Left forelimb (tissue), 1 donor: ENCODE measurements at regions not wholly inside any gene's neighbourhood (a gene's known extent, or its start where the extent isn't known, plus 50 kb on each side); places are given as distances from the start of the nearest gene placed in this dataset.

Experiments used
- DNase-seq: peaks from one replicate; pipeline ENCODE4 v3.0.0-alpha.2; 2018; ENCODE audit warnings: low spot score

DNA sequence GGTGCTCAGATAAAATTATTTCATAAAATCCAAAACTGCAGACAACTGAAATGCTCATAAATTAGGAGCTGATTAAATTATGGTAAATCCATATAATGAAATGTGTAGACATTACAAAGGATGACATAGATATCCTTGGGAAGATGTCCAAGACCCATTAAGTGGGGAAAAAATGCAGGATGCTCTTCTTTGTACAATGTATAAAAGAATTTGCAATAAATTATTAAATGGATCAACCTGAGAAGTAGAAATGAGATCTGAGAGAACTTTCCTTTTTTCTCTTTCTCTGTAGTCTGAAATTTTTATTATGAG lies 336.4 kb upstream of the E2F7 start:
- no peak for DNase-seq

DNA sequence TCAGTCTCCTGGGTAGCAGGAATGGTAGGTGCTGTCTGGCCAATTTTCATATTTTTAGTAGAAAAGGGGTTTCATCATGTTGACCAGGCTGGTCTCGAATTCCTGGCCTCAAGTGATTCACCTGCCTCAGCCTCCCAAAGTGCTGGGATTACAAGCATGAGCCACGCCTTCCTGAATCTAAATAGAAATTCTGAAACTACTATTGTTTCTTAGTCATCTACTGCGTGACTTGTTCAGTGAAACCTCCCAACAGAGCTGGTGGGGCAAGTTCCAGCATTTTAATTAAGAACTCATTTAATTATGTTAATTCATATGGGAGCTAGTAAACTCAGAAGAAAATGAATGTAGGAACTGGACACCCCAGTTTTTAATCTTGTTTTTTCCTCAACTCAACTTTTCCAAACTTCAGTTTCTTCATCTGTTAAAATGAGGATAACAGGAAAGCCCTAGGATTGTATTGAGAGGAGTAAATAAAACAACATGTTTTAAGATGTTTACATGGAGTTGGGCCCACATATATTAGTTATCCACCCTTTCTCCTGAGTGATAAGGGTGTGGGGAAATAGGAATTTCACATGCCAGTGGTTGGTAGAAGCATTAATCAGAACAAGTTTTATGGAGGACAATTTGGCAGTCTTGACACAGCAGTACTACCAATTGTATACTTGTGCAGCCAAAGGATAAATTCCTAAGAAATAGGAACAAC lies 335.8 kb upstream of the E2F7 start:
- DNase-seq = no peak

DNA sequence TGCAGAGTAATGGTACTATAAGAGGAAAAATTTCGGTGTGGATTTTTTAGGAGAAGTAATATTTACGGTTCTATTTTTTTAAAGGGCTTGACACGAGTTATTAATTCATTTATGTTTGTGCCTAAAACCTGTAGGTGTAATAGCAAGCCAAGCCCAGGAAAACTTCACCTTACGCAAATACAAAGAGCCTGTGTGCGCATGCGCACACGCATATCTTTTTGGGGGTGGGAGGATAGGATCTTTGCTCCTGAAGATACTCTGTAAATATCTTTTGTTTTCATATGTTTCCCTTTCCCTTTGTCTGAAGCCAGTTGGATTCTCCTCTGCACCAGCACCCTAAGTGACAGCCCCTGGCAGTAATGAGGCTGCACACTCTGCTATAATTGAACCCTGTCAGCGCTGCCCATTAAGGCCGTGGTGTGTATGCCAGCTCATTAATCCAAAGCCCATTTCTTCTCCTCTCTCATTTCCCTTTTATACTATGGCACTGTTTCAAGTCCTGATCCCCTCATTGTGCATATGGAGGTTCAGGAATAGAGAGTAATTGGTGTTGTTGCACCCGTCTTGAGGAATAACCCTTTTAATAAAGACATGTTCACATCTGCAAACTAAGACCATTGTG lies 327.2 kb upstream of the E2F7 start:
- no peak for DNase-seq

DNA sequence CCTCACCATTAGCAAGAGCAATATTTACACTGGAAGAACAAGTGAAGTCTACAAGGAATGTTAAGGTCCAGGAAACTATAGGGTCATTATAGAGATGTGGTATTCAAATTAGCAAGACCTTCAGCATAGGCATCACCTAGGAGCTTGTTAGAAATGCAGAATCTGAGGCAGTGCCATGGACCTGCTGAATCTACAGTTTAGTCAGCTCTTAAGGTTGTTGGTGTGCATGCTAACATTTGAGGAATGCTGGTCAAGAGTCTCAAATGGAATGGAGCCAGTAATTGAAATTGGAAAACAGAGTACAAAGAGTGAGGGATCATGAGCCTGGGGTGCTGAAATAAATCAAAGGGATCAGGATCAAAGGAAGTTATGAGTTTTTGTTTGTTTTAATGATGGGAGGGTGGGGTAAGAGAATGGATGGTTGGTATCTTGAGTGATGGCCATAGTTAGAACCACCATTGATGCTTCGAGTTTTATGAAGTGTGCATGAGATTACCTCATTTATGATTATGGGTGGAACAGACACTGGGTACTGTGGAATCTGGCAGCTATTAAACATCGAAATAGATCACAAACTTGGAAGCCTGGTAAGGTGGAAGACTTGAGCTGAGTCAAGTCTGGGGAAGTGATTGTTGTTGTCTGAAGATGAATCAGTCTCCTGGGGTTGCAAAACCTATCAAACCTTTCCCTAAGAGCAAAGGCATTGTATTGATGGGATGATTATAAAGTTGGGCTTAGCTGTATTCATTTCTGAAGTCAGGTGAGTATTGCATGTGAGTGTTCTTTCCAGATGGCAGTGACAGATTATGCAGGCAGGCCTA lies 323.3 kb upstream of the E2F7 start:
- DNase-seq = no peak

DNA sequence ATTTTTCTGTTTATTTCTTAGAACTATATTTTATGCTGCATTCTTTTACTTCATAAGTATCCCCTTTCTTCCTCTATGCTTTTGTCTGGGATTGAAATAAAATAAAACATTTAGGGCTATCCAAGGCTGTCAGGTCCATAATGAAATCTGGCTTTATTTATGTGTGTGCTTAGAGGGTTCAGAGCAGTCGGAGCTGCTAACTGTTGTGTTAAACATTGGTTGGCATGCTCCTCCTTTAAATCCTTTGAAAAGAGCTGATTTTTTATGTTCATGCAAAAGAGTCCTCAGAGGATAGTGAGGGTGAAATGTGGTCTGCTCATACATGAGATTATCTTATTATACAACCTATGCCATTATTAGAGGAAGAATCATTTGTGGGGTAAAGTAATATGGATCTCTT lies 322.3 kb upstream of the E2F7 start:
- DNase-seq = no peak

DNA sequence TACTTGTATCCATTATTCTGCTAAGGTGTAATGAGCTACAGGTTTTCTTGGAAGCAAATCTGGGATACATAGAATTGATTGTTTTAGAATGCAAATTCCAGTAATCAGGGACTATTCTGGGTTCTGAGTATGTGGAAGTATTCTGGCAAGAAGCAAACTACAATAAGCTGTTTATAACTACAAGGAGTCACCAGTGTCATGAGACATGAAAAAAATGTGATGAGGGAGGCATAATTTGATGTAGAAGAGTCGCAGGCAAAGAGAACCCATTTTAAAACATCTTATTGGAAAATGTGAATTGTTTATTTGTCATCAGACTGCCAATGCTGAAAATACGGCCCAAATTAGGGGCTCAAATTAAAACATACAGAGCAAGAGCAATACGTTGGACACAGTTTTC lies 321.8 kb upstream of the E2F7 start:
- no peak for DNase-seq

DNA sequence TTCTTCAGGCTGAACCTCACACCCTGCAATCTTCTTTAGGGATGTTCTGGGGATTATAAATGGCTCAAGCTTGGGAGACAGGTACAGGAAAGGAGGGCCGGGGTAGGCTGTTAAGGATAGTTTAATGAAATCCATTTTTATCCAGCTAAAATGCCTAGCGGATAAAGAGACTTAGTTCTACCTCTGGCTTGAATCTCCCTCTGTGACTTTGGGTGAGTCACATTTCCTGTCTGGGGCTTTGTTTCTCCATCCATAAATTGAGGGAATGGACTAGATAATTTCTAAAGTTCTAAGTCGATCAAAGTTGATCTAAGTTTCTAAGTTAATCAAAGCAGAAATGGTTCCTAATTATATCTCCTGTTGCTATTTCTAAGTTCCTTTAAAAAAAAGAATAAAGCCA lies 319.6 kb upstream of the E2F7 start:
- no peak for DNase-seq

DNA sequence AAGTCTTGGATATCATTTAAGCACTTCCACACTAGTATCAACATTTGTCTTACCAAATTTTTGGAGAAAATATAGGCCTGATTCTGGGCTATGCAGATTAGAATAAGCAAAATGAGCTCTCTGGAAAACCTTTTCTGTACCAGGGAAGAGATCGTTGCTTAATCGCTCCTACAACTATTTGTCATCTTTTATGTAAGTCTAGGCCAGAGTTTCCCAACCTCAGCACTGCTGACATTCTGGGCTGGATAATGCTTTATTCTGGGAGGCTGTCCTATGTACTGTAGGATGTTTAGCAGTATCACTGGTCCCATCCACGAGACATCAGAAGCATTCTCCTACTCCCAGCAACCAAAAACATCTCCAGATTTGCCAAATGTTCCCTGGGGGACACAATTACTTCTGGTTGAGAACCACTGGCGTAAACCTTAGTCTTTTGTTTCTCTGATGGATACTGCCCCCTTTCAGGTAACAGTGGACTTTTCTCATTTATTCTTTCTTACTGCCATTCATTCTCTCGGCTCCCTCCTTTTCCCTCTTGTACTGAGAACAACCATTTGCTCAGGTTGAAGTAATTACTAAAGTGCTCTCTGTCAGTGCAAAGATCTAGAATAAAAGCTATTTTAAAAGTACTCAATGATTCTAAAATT lies 316.9 kb upstream of the E2F7 start:
- DNase-seq = no peak

DNA sequence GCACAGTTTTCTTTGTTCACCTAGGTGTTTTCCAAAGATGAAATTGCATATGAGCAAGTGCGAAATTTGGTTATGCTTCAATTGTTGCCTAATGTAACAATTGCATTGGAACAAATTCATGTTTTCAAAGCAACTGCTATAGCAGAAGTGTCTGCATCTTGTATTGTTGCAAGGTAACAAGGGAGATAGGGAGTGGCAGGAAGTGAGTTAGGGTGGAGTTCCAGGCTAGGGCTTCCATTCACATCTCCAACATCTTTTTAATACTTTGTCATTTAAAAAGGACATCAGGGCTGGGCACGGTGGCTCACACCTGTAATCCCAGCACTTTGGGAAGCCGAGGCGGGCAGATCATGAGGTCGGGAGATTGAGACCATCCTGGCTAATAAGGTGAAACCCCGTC lies 312.3 kb upstream of the E2F7 start:
- no peak for DNase-seq

DNA sequence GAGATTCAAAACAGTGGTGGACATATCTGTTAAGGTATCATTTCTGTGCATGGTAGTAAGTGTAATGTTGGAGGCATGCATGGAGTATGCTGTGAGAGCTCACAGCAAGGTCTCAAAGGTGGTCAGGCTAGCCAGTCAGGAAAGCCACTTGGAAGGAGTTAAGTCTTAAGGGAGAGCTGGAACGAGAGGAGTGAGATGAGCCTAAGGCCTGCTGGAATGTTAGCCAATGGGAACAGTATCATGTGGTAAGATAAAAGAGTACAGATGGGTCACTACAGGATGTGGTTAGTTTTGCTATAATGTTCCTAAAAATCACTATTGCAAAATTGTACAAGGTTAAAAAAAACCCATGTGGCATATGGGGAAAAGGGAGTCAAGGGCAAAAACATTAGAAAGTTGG lies 311.7 kb upstream of the E2F7 start:
- DNase-seq = no peak

DNA sequence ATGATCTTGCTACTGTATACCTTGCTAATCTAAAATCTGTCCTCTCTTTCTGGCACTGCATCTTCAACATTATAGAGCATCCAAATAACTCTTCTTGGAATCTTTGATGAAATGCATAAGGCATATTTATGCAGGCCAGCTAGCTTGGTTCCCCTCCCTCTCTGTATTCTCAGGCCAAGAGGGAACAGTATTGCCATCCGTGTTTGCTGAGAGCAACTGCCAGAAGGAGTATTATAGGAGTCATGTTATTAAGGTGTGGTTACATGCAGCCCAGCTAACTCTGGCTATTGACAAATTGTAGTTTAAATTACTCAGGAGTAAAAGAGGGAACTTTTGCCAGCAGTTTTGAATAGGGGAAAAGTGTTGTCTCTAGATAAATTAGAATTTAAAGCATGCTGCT lies 309.3 kb upstream of the E2F7 start:
- no peak for DNase-seq

DNA sequence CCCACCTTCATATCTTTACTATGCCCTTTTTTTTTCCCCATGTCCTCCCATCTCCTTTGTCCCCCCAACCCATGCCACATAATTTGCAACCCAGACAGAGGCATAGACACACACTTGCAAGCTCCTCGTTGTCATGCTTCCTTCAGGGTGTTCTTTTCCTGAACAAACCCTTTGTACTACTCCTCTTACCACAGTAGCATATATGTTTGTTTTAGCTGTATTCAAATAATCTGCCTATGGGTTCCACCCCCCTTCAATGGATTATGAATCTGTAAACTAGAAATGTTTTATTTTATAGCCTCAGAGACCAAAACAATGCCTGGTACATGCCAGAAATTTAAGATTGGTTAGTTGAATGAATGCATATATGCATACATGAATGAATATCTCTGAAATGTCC lies 307.1 kb upstream of the E2F7 start:
- DNase-seq = no peak

DNA sequence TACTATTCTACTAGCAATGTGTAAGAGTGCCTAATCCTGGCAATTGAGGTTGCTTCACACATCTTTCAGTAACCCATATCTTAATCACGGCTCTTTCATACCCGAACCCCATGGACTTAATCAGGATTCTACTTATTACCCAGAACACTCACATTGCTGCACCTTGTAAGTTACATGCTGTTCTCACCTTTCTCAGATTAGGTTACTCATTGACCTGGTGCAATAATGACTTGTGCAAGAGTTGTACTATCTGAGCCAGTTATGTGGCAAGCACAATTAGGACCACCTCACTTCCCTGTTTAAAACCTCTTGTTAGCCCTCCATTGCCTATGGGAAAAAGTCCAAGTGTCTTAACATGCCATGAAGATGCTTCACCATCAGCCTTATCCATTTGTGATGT lies 306.7 kb upstream of the E2F7 start:
- DNase-seq = no peak

DNA sequence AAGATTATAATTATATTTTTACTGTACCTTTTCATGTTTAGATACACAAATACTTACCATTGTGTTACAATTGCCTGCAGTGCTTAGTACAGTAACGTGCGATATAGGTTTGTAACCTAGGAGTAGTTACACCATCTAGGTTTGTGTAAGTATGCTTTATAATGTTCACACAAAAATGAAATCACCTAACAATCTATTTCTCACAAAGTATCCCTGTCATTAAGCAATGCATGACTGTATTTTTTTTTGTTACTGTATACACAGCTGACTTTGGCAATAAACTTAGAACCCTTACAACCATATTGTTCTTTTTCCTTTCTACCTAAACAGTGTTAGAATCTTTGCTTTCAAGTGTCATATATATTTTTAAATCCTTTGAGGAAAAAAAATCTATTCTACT lies 303.0 kb upstream of the E2F7 start:
- no peak for DNase-seq

DNA sequence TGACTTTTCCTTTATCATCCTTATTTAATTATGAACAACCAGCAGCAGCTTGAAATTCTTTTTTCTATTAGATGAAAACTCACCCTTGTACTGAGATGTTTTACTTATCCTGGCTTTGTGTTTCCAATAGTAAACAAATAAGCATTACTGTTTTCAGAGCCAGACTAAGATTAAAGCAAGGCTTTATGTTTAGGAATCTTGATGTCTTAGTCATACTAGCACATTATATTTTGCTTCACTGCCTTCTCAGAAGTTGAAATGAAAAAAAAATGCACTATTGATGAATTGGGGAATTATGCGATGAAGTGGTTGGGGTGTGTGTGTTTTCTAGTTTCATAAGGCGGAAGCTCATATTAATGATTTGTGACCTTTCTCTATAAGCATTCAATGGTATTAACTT lies 301.2 kb upstream of the E2F7 start:
- DNase-seq = no peak

DNA sequence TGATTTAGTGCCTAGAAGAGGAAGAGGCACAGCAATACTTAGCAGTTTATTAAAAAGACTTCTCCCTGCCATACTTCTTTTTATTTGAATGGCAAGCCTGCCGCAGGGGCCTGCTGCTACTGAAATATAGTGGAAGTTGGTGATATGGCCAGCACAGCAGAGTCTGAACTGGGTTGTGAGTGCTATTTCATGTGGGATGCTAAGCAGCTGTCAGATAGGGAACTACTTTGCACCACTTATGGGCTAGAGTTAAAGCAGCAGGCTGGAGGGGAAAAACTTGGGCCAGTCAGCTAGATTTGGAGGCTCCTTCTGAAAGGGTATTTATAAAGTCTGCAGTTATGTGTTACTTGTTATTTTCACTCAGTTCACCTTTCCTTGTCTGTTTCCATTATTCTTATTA lies 299.0 kb upstream of the E2F7 start:
- no peak for DNase-seq

DNA sequence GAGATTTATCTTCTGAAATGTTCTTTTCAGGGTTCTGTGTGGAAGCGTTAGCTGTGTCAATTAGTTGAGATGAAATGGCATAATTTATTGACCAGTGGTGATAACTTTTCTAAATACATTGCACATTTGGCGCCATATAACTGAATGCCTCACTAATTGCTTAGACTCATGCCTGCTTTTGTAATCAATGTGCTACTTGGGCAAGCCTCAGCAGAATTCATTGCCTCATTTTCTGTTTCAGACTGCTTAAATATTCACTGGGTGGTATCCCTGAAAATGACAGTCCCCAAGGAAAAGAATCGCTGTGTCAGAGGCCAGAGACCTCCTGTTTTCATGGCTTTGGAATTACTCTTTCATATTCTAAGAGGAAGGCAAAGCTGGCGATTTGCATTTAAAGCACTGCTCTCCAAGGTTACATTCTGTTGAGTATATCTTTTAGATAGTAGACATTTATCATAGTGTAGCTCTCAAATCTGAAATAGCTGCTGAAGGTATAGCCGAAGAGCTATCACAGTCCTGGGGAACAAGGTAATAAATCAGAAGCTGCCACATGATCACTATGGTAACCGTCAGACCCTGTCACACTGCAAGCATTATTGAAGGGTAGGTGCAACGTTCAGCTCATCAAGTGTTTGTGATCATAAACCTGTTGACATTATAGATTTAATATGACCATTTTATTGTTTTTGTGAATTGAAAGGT lies 297.3 kb upstream of the E2F7 start:
- DNase-seq = no peak

DNA sequence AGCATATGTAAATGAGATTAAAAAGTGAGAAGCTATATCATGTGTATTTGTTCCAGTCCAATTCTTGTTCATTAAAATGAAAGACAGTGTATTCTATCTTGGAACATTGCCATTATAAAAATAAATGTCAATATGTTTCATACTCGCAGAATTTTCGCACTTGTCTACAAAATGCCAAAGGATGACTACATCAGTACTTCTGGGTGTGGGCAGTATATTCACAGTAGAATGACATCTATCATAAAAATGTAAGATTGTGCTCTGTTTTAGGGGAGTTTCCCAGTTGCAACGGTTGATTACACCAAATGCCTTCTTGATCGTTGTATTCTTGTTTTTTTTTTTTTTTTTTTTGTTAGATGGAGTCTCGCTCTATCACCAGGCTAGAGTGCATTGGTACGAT lies 292.3 kb upstream of the E2F7 start:
- DNase-seq = no peak

DNA sequence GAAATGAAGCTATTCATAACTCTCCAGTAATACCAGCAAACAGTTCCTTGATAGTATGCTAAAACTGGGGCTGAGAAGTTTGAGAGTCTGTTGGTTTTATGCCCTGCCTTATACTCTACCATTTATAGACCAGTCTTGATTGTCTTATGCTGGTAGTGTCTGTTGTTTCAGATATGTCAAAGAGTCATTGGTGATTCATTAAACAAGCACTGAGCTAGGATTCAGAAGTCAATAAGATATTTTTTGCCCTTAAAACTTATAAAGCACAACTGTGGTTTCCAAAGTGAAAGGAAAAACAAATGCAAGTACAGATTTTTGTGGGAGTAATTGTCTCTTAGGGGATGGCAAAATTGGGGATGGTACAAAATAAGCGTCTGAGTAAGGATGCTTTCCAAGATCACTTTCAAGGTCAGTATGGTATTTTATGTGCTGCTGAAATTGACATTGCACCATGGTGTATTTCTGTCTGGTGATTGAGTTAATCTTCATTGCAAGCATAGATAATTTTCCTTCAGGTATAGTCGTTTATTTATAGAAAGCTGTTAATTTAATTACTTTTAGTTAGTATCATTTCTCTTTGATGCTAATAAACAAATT lies 289.5 kb upstream of the E2F7 start:
- no peak for DNase-seq

DNA sequence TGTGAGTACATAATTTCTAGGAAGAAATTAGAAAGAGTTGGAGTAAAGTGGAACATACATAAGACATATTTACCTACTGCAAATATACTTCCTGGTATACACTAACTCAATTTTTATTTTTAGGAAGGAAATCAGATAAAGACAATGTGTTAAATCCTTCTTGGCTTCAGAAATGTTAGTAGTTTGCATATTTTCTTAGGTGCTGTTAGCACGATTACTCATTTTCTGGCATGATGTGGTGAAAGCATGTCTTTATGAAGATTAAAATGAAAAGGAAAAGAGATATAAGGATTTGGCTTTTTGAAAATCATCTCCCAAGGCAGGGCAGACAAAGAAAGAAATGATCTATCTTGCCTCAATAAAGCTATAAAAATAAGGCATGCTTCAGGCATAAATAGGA lies 287.6 kb upstream of the E2F7 start:
- no peak for DNase-seq

DNA sequence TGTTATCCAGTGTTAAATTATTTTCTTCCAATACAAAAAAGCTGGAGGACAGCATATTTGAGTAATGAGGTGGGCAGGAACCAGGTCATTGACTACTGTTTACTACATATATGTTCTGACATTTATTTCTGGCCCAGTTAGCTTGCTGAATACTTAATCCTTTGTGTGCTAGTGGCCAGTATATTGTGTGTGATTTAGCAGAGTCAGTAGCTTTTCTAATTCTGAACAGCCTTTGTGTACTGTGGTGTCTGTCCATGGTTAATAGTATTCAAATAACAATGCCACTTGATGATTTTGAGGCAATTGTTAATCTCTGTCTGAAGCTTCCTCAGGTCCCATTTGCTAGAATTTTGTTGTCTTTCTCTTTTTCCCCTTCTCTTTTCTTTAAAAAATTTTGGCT lies 286.5 kb upstream of the E2F7 start:
- no peak for DNase-seq
